HG03520 (cell line): ENCODE measurements at regions not wholly inside any gene's neighbourhood (a gene's known extent, or its start where the extent isn't known, plus 50 kb on each side); places are given as distances from the start of the nearest gene placed in this dataset.

Experiments
- ATAC-seq: cut with Tn5 transposase; IDR thresholded peaks from one replicate; pipeline ENCODE4 v1.9.1; 2021; ENCODE audit warnings: mild to moderate bottlenecking, moderate library complexity; ENCODE audit not compliant: unreplicated experiment

- no peak for ATAC-seq
These were observed 404.4 kb upstream of the SOX11 start for GRCh38 chr2:5287558-5288334.

- ATAC-seq = no peak
These were observed 401.2 kb upstream of the SOX11 start for GRCh38 chr2:5290900-5291546.

- ATAC-seq = no peak
These were observed 387.5 kb upstream of the SOX11 start for GRCh38 chr2:5304640-5305039.

GRCh38 chr2:5315041-5315440 is 377.1 kb upstream of the SOX11 start:
- ATAC-seq = no peak

GRCh38 chr2:5315512-5315911 is 376.7 kb upstream of the SOX11 start:
- no peak for ATAC-seq

GRCh38 chr2:5316001-5316490 is 376.1 kb upstream of the SOX11 start:
- no peak for ATAC-seq

- ATAC-seq = no peak
These were observed 372.7 kb upstream of the SOX11 start for GRCh38 chr2:5319493-5319892.

- ATAC-seq = no peak
These were observed 369.8 kb upstream of the SOX11 start for GRCh38 chr2:5322396-5322795.

- no peak for ATAC-seq
These were observed 366.7 kb upstream of the SOX11 start for GRCh38 chr2:5325523-5325922.

- ATAC-seq = no peak
These were observed 363.4 kb upstream of the SOX11 start for GRCh38 chr2:5328826-5329225.

- ATAC-seq = no peak
These were observed 362.4 kb upstream of the SOX11 start for GRCh38 chr2:5329763-5330162.

- ATAC-seq = no peak
These were observed 361.2 kb upstream of the SOX11 start for GRCh38 chr2:5330961-5331360.

- no peak for ATAC-seq
These were observed 359.3 kb upstream of the SOX11 start for GRCh38 chr2:5332925-5333324.

GRCh38 chr2:5339473-5339872 is 352.7 kb upstream of the SOX11 start:
- ATAC-seq = no peak

- ATAC-seq = no peak
These were observed 348.3 kb upstream of the SOX11 start for GRCh38 chr2:5343785-5344335.

- ATAC-seq = no peak
These were observed 339.9 kb upstream of the SOX11 start for GRCh38 chr2:5352286-5352685.

GRCh38 chr2:5353565-5353964 is 338.6 kb upstream of the SOX11 start:
- ATAC-seq = no peak

- no peak for ATAC-seq
These were observed 332.8 kb upstream of the SOX11 start for GRCh38 chr2:5359397-5359796.

- no peak for ATAC-seq
These were observed 332.1 kb upstream of the SOX11 start for GRCh38 chr2:5360081-5360480.

- ATAC-seq = no peak
These were observed 327.8 kb upstream of the SOX11 start for GRCh38 chr2:5364361-5364760.

- ATAC-seq = peak; percentile 90
These were observed 326.2 kb upstream of the SOX11 start for GRCh38 chr2:5365871-5366461.

GRCh38 chr2:5367321-5367720 is 324.9 kb upstream of the SOX11 start:
- no peak for ATAC-seq
